Fibroblast of the aortic adventitia (primary cell): ENCODE measurements at regions not wholly inside any gene's neighbourhood (a gene's known extent, or its start where the extent isn't known, plus 50 kb on each side); places are given as distances from the start of the nearest gene placed in this dataset.

ENCODE experiments used
- DNase-seq: peaks from one replicate; pipeline ENCODE4 v3.0.0-alpha.2; 2010; ENCODE audit warnings: low read depth
- H3K4me3 ChIP-seq: 2 replicates; pipeline ENCODE4 v1.5.1; 2011; ENCODE audit warnings: low read depth, mild to moderate bottlenecking, control low read depth, low read length, moderate library complexity
- TF ChIP-seq, protein P1 (sequence below): IDR thresholded peaks from 2 replicates; pipeline ENCODE4 v1.5.1; 2011; ENCODE audit warnings: mild to moderate bottlenecking, low read length, control low read depth, inconsistent platforms; ENCODE audit not compliant: insufficient read depth

DNA sequence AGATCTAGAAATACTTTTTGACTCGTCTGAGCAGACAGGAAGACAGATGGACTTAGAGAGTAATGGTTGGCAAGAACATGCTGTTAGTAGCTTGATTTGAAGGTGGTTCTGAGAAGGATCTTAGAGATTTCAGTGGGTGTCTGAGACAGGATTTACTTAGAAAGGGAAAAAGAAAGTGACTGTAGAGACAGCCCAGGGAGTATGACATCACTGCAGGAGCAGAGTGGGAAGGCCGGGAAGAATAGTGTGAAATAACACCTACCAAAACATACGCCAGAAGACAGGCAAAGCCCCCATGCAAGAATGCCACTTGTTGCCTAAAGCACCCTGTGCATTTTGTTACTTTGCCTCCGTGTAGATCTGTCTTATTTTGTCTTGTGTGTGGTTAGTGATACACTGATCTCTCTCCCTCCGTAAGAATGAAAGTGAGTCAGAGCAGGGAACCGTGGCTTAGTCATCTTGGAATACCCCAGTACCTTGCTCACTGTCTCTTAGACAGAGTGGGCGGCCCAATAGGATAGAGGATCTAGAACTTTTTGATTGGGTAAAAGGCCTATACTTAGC is 161.3 kb upstream of the IFNG-AS1 start:
- H3K4me3 ChIP-seq: peak overlapping the region; percentile 66
- peak; percentile 93 for DNase-seq
- TF ChIP-seq, protein P1, sequence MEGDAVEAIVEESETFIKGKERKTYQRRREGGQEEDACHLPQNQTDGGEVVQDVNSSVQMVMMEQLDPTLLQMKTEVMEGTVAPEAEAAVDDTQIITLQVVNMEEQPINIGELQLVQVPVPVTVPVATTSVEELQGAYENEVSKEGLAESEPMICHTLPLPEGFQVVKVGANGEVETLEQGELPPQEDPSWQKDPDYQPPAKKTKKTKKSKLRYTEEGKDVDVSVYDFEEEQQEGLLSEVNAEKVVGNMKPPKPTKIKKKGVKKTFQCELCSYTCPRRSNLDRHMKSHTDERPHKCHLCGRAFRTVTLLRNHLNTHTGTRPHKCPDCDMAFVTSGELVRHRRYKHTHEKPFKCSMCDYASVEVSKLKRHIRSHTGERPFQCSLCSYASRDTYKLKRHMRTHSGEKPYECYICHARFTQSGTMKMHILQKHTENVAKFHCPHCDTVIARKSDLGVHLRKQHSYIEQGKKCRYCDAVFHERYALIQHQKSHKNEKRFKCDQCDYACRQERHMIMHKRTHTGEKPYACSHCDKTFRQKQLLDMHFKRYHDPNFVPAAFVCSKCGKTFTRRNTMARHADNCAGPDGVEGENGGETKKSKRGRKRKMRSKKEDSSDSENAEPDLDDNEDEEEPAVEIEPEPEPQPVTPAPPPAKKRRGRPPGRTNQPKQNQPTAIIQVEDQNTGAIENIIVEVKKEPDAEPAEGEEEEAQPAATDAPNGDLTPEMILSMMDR: no peak

DNA sequence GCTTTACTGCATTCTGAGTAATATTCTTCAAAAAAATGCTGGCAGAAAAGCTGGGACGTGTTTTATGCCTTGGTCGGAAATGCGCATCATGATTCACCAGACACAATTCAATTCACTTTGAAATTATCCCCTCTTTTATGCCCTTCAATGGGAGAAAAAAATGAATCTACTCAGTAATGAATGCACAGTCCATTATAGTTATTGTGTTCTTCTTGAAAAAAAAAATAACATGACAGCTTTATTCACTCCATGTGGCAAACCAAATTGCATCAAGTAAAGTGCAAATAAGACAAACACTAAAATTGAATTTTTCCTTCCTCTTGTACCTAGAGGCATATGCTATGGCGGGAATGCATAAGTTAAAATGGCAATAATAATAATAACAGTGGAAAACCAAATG is 159.4 kb upstream of the IFNG-AS1 start:
- H3K4me3 ChIP-seq: no peak overlapping the region
- TF ChIP-seq, protein P1: no peak
- no peak for DNase-seq

DNA sequence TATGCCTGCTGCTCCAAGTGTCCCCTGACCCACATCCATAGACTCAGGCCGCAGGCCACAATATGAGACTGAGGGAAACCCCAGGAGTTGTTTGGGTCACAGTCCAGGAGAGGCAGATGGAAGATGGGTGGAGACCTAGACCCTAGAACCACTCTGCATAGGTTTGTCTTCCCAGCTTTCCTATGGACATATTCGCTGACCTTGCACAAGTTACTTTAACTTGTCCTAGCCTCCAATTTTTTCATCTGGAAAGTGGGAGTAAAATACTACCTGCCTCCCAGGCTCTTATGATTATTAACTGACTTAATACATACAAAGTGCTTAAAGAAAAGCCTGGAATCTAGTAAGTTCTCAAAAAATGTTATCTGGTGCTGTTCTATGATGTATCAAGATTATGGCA is 157.1 kb upstream of the IFNG-AS1 start:
- DNase-seq: no peak
- no peak overlapping the region for H3K4me3 ChIP-seq
- TF ChIP-seq, protein P1: no peak

DNA sequence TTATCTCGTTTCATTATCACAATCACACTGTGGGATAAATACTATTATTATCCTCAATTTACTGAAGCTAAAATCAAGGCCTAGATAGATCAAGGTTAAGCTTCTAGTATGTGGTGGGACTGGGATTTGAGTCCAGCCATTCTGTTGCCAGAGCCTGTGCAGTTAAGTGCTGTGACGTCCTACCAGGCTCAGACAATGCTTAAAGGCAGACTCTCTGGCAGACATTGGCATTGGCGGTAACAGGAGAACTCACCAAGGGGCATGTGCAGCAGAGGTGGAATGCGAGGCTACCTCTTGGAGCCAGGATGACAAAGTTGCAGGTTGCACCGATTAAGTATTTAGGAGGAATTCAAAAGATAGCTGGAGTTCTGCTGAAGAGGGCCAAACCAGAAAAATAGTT is 155.6 kb upstream of the IFNG-AS1 start:
- TF ChIP-seq, protein P1: no peak
- no peak overlapping the region for H3K4me3 ChIP-seq
- no peak for DNase-seq

DNA sequence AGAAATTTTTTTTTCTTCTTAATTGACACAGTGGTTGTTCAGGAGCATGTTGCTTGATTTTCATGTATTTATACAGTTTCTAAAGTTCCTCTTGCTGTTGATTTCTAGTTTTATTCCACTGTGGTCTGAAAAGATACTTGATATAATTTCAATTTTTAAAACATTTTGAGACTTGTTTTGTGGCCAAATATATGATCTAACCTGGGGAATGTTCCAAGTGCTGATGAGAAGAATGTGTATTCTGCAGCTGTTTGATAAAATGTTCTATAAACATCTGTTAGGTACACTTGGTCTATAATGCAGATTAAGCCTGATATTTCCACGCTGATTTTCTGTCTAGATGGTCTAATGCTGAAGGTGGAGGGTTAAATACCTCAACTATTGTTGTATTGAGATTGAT is 151.4 kb upstream of the IFNG-AS1 start:
- no peak overlapping the region for H3K4me3 ChIP-seq
- TF ChIP-seq, protein P1: no peak
- DNase-seq: no peak

DNA sequence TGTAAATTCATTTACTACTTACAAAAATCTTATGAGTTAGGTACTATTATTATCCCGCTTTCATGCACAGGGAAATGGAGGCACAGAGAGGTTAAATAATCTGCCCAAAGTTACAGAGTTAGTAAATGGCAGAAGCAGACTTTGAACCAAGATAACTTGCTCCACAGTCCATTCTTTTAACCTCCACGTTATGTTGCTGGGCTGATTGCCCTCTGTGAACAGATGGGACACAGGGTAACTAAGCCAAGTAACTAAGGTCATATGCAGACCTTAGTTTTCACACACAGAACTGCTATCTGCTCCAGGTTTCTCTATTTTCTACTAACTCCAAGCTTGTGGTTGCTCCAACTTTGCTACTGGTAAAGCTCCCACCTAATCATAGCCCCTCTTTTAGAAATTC is 147.1 kb upstream of the IFNG-AS1 start:
- TF ChIP-seq, protein P1: no peak
- no peak overlapping the region for H3K4me3 ChIP-seq
- no peak for DNase-seq

DNA sequence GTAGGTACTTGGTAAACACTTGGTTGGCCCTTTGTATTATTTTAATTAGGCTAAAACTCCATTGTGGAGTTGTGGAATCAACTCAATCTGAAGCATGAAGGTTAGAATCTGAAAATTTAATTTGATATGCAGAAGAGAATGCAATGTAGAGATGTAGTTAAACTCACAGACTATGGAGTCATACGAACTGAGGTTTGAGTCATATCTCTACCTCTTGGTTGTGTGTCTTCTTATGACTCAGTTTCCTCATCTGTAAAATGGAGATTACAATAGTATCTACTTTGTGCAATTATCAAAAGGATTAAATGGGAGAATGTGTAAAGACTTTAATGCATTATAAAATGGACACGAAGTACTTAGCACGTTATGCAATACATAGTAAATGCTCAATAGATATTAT is 146.0 kb upstream of the IFNG-AS1 start:
- H3K4me3 ChIP-seq: no peak overlapping the region
- TF ChIP-seq, protein P1: no peak
- DNase-seq: no peak
